GM23338 (cell line): ENCODE measurements at regions not wholly inside any gene's neighbourhood (a gene's known extent, or its start where the extent isn't known, plus 50 kb on each side); places are given as distances from the start of the nearest gene placed in this dataset.

ENCODE experiments used
- ATAC-seq: fragments of 200-7000 bp; cut with Tn5 transposase; 3 replicates; pipeline ENCODE4 v1.9.1; 2020
- DNase-seq: peaks from one replicate; pipeline ENCODE4 v3.0.0-alpha.2; 2015; ENCODE audit warnings: low spot score
- H2AFZ ChIP-seq: fragments of 200-600 bp; sonication (generic); 2 replicates; pipeline ENCODE4 v1.8.0; 2016; ENCODE audit warnings: antibody characterized with exemption, mild to moderate bottlenecking, moderate library complexity
- H3F3A ChIP-seq: fragments of 200-600 bp; sonication (generic); replicated peaks from 2 replicates; pipeline ENCODE4 v1.8.0; 2017; ENCODE audit warnings: antibody characterized with exemption, mixed run types, low read depth
- H3K27ac ChIP-seq: fragments of 200-600 bp; sonication (generic); 2 replicates; pipeline ENCODE4 v1.6.1; 2016; ENCODE audit warnings: low read depth
- H3K27me3 ChIP-seq: fragments of 200-600 bp; sonication (generic); 2 replicates; pipeline ENCODE4 v1.8.0; 2016; ENCODE audit warnings: mild to moderate bottlenecking, mixed run types, moderate library complexity; ENCODE audit not compliant: insufficient read depth
- H3K36me3 ChIP-seq: fragments of 200-600 bp; sonication (generic); 2 replicates; pipeline ENCODE4 v1.8.0; 2016; ENCODE audit warnings: mild to moderate bottlenecking; ENCODE audit not compliant: insufficient read depth
- H3K4me1 ChIP-seq: fragments of 200-600 bp; sonication (generic); 2 replicates; pipeline ENCODE4 v1.8.0; 2016; ENCODE audit warnings: mild to moderate bottlenecking, moderate library complexity; ENCODE audit not compliant: insufficient read depth
- H3K4me2 ChIP-seq: fragments of 200-600 bp; sonication (generic); 2 replicates; pipeline ENCODE4 v1.7.1; 2017; ENCODE audit warnings: mixed run types
- H3K4me3 ChIP-seq: fragments of 200-600 bp; sonication (generic); 2 replicates; pipeline ENCODE4 v1.6.1; 2016; ENCODE audit warnings: mixed run types
- H3K79me2 ChIP-seq: fragments of 200-600 bp; sonication (generic); replicated peaks from 2 replicates; pipeline ENCODE4 v1.8.0; 2017; ENCODE audit warnings: mild to moderate bottlenecking; ENCODE audit not compliant: insufficient read depth
- H3K9me2 ChIP-seq: fragments of 200-600 bp; sonication (generic); 2 replicates; pipeline ENCODE4 v1.8.0; 2017; ENCODE audit not compliant: insufficient read depth
- H4K20me1 ChIP-seq: fragments of 200-600 bp; sonication (generic); replicated peaks from 2 replicates; pipeline ENCODE4 v1.8.0; 2017; ENCODE audit warnings: mild to moderate bottlenecking; ENCODE audit not compliant: insufficient read depth
- H3K27ac Mint-ChIP-seq: 2 replicates; pipeline ENCODE4 v1.8.0; 2020; ENCODE audit warnings: inconsistent platforms, mild to moderate bottlenecking, moderate library complexity, mixed read lengths
- H3K27me3 Mint-ChIP-seq: 3 replicates; pipeline ENCODE4 v1.8.0; 2022; ENCODE audit warnings: low read depth, mild to moderate bottlenecking, moderate library complexity, mixed read lengths, inconsistent platforms; ENCODE audit not compliant: insufficient read depth, poor library complexity
- H3K36me3 Mint-ChIP-seq: 3 replicates; pipeline ENCODE4 v1.8.0; 2021; ENCODE audit warnings: low read depth, mild to moderate bottlenecking, inconsistent platforms, moderate library complexity, mixed read lengths
- H3K4me1 Mint-ChIP-seq: 3 replicates; pipeline ENCODE4 v1.8.0; 2020; ENCODE audit warnings: mild to moderate bottlenecking, inconsistent platforms, mixed read lengths
- H3K4me3 Mint-ChIP-seq: 3 replicates; pipeline ENCODE4 v1.8.0; 2021; ENCODE audit warnings: moderate library complexity, mild to moderate bottlenecking, inconsistent platforms, mixed read lengths
- H3K9me3 Mint-ChIP-seq: 3 replicates; pipeline ENCODE4 v1.8.0; 2020; ENCODE audit warnings: moderate library complexity, mild to moderate bottlenecking, inconsistent platforms, mixed read lengths
- CREB1 ChIP-seq: fragments of 250-450 bp; sonication (Bioruptor Pico); IDR thresholded peaks from 2 replicates; pipeline ENCODE4 v1.5.0; 2020; ENCODE audit warnings: low read depth, mild to moderate bottlenecking, moderate library complexity
- EZH2phosphoT487 ChIP-seq: fragments of 200-600 bp; sonication (generic); IDR thresholded peaks from one replicate; pipeline ENCODE4 v1.8.1; 2018; ENCODE audit warnings: antibody characterized with exemption; ENCODE audit not compliant: unreplicated experiment
- JUNB ChIP-seq: IDR thresholded peaks from one replicate; pipeline ENCODE4 v1.6.1; 2016; ENCODE audit warnings: antibody characterized with exemption; ENCODE audit not compliant: unreplicated experiment
- NANOG ChIP-seq: IDR thresholded peaks from 2 replicates; pipeline ENCODE4 v1.6.1; 2016; ENCODE audit warnings: antibody characterized with exemption, borderline replicate concordance
- POLR2AphosphoS5 ChIP-seq: IDR thresholded peaks from 2 replicates; pipeline ENCODE4 v1.6.1; 2016; ENCODE audit warnings: antibody characterized with exemption, low read depth
- ZNF114 ChIP-seq: fragments of 250-450 bp; sonication (Bioruptor Pico); IDR thresholded peaks from 2 replicates; pipeline ENCODE4 v1.5.0; 2020; ENCODE audit warnings: mild to moderate bottlenecking, moderate library complexity
- ZNF331 ChIP-seq: fragments of 250-450 bp; sonication (Bioruptor Pico); IDR thresholded peaks from 2 replicates; pipeline ENCODE4 v1.5.0; 2020; ENCODE audit warnings: low read depth, mild to moderate bottlenecking, moderate library complexity
- TF ChIP-seq, protein P1 (sequence below), 2 experiments: fragments of 200-600 bp in 1 of 2; sonication (generic) in 1 of 2; conservative IDR thresholded peaks; 2 replicates each; pipeline versions ENCODE4 v1.5.1 to v1.6.1; 2016 to 2017; ENCODE audit warnings: antibody characterized with exemption in 2 of 2, low read depth in 2 of 2, mild to moderate bottlenecking in 2 of 2, moderate library complexity in 1 of 2
- TF ChIP-seq, protein P2 (sequence below): IDR thresholded peaks from 2 replicates; pipeline ENCODE4 v1.6.1; 2016; ENCODE audit warnings: antibody characterized with exemption
- TF ChIP-seq, protein P3 (sequence below): IDR thresholded peaks from one replicate; pipeline ENCODE4 v1.6.1; 2018; ENCODE audit warnings: antibody characterized with exemption; ENCODE audit not compliant: unreplicated experiment

DNA sequence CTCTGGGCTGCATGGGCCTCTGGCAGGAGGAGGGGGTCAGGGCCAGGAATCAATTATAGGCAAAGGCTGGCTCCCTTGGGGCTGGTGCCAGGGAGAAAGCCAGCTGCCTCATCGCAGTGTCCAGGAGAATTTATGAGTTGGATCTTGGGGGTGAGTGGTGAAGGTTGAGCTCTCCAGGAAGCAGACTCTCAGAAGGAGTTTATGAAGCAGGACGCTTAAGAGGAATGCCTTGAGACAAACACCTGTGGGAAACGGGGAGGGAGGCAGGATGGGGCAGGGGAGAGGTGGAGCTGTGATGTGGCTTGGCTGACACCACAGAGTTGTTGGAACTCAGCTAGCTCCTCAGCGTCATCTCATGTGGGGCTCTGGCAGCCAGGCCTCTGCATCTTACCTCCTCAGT, 428.5 kb downstream of the RPS24 start:
- peaks cover 7% of the 10 kb centered on the region for H3K27me3 Mint-ChIP-seq
- Histone ChIP-seq H3F3A (no peaks in the 10 kb centered on the region), H2AFZ (no peak overlapping the region), H3K4me3 (no peak overlapping the region), H3K4me1 (0 out of 2 replicates have a peak, but pooled peaks cover 3% of the 10 kb centered on the region), H3K9me2 (no peaks in the 10 kb centered on the region), H3K79me2 (no peaks in the 10 kb centered on the region), H3K27me3 (no peaks in the 10 kb centered on the region), H3K36me3 (no peaks in the 10 kb centered on the region), H3K27ac (no peak overlapping the region), H3K4me2 (no peak overlapping the region), H4K20me1 (no peaks in the 10 kb centered on the region)
- H3K4me1 Mint-ChIP-seq, result peaks cover 14% of the 10 kb centered on the region
- no peaks in the 10 kb centered on the region; the same call in 2 of the 3 replicates for H3K36me3 Mint-ChIP-seq
- ATAC-seq (no peak), DNase-seq (no peak)
- no peak for TF ChIP-seq ZNF331 (CRISPR knock-in tag)
- TF ChIP-seq, protein P1, sequence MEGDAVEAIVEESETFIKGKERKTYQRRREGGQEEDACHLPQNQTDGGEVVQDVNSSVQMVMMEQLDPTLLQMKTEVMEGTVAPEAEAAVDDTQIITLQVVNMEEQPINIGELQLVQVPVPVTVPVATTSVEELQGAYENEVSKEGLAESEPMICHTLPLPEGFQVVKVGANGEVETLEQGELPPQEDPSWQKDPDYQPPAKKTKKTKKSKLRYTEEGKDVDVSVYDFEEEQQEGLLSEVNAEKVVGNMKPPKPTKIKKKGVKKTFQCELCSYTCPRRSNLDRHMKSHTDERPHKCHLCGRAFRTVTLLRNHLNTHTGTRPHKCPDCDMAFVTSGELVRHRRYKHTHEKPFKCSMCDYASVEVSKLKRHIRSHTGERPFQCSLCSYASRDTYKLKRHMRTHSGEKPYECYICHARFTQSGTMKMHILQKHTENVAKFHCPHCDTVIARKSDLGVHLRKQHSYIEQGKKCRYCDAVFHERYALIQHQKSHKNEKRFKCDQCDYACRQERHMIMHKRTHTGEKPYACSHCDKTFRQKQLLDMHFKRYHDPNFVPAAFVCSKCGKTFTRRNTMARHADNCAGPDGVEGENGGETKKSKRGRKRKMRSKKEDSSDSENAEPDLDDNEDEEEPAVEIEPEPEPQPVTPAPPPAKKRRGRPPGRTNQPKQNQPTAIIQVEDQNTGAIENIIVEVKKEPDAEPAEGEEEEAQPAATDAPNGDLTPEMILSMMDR (conservative IDR thresholded peaks at IDR 0.05; ENCODE audit: low read depth in 2 of 2), result no peak
- TF ChIP-seq, protein P2, sequence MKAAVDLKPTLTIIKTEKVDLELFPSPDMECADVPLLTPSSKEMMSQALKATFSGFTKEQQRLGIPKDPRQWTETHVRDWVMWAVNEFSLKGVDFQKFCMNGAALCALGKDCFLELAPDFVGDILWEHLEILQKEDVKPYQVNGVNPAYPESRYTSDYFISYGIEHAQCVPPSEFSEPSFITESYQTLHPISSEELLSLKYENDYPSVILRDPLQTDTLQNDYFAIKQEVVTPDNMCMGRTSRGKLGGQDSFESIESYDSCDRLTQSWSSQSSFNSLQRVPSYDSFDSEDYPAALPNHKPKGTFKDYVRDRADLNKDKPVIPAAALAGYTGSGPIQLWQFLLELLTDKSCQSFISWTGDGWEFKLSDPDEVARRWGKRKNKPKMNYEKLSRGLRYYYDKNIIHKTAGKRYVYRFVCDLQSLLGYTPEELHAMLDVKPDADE, result no peak
- TF ChIP-seq EZH2phosphoT487, result no peak
- no peak for TF ChIP-seq NANOG
- TF ChIP-seq, protein P3, sequence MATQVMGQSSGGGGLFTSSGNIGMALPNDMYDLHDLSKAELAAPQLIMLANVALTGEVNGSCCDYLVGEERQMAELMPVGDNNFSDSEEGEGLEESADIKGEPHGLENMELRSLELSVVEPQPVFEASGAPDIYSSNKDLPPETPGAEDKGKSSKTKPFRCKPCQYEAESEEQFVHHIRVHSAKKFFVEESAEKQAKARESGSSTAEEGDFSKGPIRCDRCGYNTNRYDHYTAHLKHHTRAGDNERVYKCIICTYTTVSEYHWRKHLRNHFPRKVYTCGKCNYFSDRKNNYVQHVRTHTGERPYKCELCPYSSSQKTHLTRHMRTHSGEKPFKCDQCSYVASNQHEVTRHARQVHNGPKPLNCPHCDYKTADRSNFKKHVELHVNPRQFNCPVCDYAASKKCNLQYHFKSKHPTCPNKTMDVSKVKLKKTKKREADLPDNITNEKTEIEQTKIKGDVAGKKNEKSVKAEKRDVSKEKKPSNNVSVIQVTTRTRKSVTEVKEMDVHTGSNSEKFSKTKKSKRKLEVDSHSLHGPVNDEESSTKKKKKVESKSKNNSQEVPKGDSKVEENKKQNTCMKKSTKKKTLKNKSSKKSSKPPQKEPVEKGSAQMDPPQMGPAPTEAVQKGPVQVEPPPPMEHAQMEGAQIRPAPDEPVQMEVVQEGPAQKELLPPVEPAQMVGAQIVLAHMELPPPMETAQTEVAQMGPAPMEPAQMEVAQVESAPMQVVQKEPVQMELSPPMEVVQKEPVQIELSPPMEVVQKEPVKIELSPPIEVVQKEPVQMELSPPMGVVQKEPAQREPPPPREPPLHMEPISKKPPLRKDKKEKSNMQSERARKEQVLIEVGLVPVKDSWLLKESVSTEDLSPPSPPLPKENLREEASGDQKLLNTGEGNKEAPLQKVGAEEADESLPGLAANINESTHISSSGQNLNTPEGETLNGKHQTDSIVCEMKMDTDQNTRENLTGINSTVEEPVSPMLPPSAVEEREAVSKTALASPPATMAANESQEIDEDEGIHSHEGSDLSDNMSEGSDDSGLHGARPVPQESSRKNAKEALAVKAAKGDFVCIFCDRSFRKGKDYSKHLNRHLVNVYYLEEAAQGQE, result no peak
- no peak for TF ChIP-seq JUNB
- no peak overlapping the region for H3K4me3 Mint-ChIP-seq
- H3K9me3 Mint-ChIP-seq, result peaks cover under 1% of the 10 kb centered on the region; the same call in 1 of the 3 replicates
- no peak overlapping the region for H3K27ac Mint-ChIP-seq

DNA sequence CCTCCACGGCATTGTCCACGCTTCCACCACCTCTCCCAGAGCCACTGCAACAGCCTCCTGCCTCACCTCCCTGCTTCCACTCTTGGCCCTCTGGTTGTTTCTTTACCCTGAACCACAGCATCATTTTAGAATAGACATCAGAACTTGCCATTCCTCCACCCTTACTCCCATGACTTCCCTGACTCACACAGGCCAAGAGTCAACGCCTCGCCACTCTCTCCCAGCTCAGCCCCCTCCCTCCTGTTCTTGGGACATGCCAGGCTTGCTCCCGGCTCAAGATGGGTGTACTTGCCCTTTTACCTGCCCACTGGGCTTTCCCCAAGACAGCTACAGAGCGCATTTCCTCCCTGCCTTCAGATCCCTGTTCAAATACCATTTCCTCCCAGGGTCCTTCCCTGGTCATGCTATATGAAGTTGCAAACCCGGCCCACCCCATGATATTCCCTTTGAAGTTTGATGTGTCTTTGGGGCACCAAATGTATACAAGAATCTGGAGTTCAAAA, 429.1 kb downstream of the RPS24 start:
- no peak for DNase-seq
- TF ChIP-seq ZNF331 (CRISPR knock-in tag) (no peak), CREB1 (no peak), POLR2AphosphoS5 (no peak), ZNF114 (no peak), NANOG (no peak)
- TF ChIP-seq, protein P3, result no peak
- TF ChIP-seq, protein P2, result no peak

More for the DNA sequence above, 429.1 kb downstream of the RPS24 start:
- H3K36me3 Mint-ChIP-seq, result peaks cover 4% of the 10 kb centered on the region; the same call in 2 of the 3 replicates
- peaks cover 6% of the 10 kb centered on the region; the same call in 1 of the 3 replicates for H3K9me3 Mint-ChIP-seq
- Histone ChIP-seq H3K79me2 (no peaks in the 10 kb centered on the region), H3K4me2 (no peak overlapping the region), H3F3A (no peaks in the 10 kb centered on the region), H3K27ac (no peak overlapping the region), H2AFZ (no peak overlapping the region), H3K4me1 (0 out of 2 replicates have a peak, but pooled peaks cover 3% of the 10 kb centered on the region), H4K20me1 (no peaks in the 10 kb centered on the region), H3K36me3 (no peaks in the 10 kb centered on the region), H3K4me3 (no peak overlapping the region), H3K27me3 (no peaks in the 10 kb centered on the region), H3K9me2 (no peaks in the 10 kb centered on the region)
- H3K27me3 Mint-ChIP-seq, result peaks cover 7% of the 10 kb centered on the region
- no peak for ATAC-seq
- no peak overlapping the region for H3K4me3 Mint-ChIP-seq
- H3K27ac Mint-ChIP-seq, result no peak overlapping the region; the same call in 1 of the 2 replicates
- H3K4me1 Mint-ChIP-seq, result peaks cover 14% of the 10 kb centered on the region
